Bronchial epithelial cell (primary cell): ENCODE measurements at regions not wholly inside any gene's neighbourhood (a gene's known extent, or its start where the extent isn't known, plus 50 kb on each side); places are given as distances from the start of the nearest gene placed in this dataset.

Experiments
- DNase-seq: peaks from one replicate; pipeline ENCODE4 v3.0.0-alpha.2; 2010; ENCODE audit warnings: low read depth
- FAIRE-seq: peaks from 2 replicates; lab custom pipeline; 2011; peaks lifted over from hg19 to GRCh38; lab: Jason Lieb, UNC
- H3K27me3 ChIP-seq: 2 replicates; pipeline ENCODE4 v1.5.1; 2011; ENCODE audit warnings: low read length; ENCODE audit not compliant: control insufficient read depth, insufficient read depth
- H3K36me3 ChIP-seq: 2 replicates; pipeline ENCODE4 v1.5.1; 2011; ENCODE audit warnings: low read length; ENCODE audit not compliant: control insufficient read depth, insufficient read depth
- H3K4me3 ChIP-seq: 2 replicates; pipeline ENCODE4 v1.5.1; 2011; ENCODE audit warnings: mild to moderate bottlenecking, low read depth, low read length, control low read depth
- TF ChIP-seq, protein P1 (sequence below): IDR thresholded peaks from 2 replicates; pipeline ENCODE4 v1.5.1; 2011; ENCODE audit warnings: mild to moderate bottlenecking, moderate library complexity, low read length, control low read depth, inconsistent platforms; ENCODE audit not compliant: insufficient read depth, severe bottlenecking

DNA sequence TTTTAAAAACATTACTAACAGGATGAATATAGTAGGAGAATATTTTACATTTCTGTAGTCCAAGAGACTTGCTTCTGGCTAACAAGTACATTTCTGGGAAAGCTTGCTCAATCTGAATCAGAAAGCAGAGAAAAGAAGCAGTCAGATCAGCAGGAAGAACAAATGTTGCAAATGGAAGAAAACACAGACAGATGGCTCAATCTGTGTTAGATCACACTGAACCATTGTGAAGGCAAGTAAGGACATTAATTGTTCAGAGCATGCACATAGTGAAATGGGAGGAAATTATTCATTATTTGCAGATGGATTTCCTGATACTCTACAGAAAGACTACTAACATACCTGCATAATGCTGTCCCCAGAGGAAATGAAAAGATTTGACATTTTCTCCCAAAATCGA is 65.2 kb upstream of the CNOT2 start:
- FAIRE-seq, result no peak
- Histone ChIP-seq H3K27me3 (no peaks in the 10 kb centered on the region), H3K4me3 (no peak overlapping the region), H3K36me3 (no peaks in the 10 kb centered on the region)
- TF ChIP-seq, protein P1, sequence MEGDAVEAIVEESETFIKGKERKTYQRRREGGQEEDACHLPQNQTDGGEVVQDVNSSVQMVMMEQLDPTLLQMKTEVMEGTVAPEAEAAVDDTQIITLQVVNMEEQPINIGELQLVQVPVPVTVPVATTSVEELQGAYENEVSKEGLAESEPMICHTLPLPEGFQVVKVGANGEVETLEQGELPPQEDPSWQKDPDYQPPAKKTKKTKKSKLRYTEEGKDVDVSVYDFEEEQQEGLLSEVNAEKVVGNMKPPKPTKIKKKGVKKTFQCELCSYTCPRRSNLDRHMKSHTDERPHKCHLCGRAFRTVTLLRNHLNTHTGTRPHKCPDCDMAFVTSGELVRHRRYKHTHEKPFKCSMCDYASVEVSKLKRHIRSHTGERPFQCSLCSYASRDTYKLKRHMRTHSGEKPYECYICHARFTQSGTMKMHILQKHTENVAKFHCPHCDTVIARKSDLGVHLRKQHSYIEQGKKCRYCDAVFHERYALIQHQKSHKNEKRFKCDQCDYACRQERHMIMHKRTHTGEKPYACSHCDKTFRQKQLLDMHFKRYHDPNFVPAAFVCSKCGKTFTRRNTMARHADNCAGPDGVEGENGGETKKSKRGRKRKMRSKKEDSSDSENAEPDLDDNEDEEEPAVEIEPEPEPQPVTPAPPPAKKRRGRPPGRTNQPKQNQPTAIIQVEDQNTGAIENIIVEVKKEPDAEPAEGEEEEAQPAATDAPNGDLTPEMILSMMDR, result no peak
- DNase-seq, result peak; percentile 62

DNA sequence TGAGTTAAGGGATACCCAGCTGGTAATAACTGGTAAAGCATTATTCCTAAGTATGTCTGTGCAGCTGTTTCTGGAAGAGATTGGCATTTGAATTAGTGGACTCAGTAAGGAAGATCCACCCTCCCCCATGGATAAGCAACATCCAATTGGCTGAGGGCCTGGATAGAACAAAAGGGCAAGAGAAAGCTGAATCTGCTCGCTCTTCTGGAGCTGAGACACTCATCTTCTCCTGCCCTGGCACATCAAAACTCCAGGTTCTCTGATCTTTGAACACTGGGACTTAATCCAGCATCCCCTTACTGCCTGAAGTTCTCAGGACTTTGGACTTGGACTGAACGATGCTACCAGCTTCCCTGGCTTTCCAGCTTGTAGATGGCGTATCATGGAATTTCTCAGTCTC is 63.1 kb upstream of the CNOT2 start:
- TF ChIP-seq, protein P1, result no peak
- FAIRE-seq, result no peak

DNA sequence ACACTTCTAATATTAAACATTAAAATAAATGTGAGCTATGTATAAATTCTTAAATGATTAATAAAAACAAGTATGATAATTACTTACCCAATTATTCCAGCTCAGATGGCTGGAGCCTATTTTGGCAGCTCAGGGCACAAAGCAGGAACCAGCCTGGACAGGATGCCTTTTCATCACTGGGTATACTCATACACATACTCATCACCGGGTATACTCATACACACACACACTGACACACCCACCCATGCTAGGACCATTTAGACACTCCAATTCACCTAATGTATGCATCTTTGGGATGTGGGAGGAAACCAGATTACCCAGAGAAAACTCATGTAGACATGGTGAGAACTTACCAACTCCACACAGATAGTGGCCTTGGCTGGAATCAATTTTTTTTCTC is 57.9 kb upstream of the CNOT2 start:
- TF ChIP-seq, protein P1, result no peak
- peak; percentile 81 for DNase-seq
- FAIRE-seq, result no peak
- no peaks in the 10 kb centered on the region for H3K36me3 ChIP-seq
- H3K4me3 ChIP-seq, result no peak overlapping the region
- no peaks in the 10 kb centered on the region for H3K27me3 ChIP-seq

More for the DNA sequence above, 63.1 kb upstream of the CNOT2 start:
- no peaks in the 10 kb centered on the region for H3K36me3 ChIP-seq
- H3K4me3 ChIP-seq, result no peak overlapping the region
- H3K27me3 ChIP-seq, result no peaks in the 10 kb centered on the region
- DNase-seq, result no peak

DNA sequence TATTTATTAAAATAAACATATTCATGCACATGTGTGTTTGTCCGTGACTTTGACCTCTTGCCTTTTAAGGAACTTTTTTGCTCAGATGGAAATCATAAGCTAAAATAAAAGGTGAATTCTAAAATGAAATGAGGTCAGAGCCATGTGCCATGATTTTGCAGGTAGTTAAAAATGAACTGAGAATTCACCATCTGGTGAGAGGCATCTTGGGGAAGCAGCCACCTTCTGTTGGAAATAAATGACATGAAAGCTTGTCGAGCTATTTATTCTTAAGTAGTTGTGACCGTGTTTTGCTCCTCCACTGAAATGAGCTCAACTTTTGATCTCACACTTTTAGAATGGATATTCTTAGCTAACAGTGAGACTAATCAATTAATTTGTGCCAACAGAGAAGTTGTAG is 56.8 kb upstream of the CNOT2 start:
- H3K27me3 ChIP-seq, result no peaks in the 10 kb centered on the region
- DNase-seq (no peak), FAIRE-seq (no peak)
- H3K4me3 ChIP-seq, result no peak overlapping the region
- no peaks in the 10 kb centered on the region for H3K36me3 ChIP-seq
- TF ChIP-seq, protein P1, result no peak

DNA sequence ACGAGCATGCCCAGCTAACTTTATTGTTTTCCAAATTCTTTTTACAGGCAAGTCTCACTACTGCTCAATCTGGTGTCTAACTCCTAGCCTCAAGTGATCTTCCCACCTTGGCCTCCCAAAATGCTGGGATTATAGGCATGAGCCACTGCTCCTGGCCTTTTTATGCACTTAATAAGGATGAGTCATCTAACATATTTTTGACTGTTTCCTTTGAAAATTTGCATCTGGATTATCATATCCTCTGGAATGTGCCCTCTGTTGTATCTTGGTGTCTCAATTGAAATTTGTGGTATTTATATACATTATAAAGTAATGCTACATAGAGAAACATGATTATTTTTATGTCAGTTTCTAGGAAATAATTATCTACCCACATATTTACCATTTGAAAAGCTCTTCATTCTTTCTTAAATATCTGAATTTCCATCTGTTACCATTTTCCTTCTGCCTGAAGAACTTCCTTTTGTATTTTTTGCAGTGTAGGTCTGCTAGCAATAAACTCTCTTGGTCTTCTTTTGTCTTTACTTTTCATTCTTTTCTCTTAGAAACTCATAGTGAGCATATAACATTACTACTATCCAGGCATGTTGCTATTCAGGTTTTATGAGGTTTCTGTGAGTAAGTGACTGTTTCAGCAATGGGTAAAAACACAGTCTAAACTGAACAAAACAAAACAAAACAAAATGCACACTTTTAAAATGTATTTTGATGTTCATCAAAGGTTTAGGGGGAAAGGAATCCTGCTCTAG is 52.8 kb upstream of the CNOT2 start:
- peak; percentile 50 for DNase-seq
- H3K4me3 ChIP-seq, result no peak overlapping the region
- no peaks in the 10 kb centered on the region for H3K27me3 ChIP-seq
- TF ChIP-seq, protein P1, result no peak
- H3K36me3 ChIP-seq, result no peaks in the 10 kb centered on the region
- no peak for FAIRE-seq
